ENCODE measurements at regions not wholly inside any gene's neighbourhood (a gene's known extent, or its start where the extent isn't known, plus 50 kb on each side); places are given as distances from the start of the nearest gene placed in this dataset.

DNA sequence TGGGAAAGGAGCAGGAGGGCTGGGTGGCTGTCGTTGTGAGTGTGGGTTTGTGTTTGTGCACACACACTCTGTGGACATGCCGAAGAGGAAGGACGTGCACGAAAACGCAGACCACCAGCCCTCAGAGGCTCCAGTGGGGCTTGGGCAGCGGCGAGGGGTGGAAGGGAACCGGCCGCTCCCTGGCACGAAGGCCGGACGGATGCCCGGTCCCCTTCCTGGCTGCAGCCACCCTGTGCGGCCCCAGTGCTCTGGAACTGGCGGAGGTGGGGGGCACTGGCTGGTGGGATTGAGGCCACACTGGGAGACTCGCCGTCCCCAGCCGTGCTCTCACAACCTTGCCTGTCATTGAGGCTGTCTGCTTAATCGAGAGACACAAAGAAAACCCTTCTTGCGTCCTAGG is 852.6 kb upstream of the SALL3 start:
- DNase-seq: no peak

DNA sequence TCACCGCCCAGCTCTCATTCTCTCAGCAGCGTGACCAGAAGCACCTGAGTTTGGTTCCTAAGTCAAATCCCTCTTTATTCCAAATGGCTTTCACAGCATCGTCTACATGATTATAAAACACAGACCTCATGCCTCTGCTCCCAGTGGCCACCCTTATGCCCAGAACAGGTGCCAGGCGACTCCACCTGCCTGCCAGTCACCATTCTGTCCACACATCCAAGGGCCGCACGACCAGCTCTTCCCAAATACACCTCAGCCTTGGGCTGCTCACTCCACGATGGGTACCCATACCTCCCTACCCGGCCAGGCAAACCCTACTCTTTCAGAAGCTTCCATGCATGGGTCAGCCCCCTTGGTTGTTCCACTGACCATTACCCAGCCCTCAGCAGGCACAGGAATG is 851.6 kb upstream of the SALL3 start:
- DNase-seq: no peak

DNA sequence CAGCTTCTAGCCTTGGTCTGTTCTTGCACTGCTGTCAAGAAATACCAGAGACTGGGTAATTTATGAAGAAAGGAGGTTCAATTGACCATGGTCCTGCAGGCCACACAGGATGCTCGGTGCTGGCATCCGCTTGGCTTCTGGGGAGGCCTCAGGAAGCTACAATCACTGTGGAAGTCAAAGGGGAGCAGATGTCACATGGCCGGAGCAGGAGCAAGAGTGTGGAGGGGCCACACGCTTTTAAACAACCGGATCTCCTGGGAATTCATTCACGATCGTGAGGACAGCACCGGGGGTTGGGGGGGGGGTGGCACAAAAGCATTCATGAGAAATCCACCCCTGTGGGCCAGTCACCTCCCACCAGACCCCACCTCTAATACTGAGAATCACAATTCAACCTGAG is 850.4 kb upstream of the SALL3 start:
- DNase-seq: no peak

DNA sequence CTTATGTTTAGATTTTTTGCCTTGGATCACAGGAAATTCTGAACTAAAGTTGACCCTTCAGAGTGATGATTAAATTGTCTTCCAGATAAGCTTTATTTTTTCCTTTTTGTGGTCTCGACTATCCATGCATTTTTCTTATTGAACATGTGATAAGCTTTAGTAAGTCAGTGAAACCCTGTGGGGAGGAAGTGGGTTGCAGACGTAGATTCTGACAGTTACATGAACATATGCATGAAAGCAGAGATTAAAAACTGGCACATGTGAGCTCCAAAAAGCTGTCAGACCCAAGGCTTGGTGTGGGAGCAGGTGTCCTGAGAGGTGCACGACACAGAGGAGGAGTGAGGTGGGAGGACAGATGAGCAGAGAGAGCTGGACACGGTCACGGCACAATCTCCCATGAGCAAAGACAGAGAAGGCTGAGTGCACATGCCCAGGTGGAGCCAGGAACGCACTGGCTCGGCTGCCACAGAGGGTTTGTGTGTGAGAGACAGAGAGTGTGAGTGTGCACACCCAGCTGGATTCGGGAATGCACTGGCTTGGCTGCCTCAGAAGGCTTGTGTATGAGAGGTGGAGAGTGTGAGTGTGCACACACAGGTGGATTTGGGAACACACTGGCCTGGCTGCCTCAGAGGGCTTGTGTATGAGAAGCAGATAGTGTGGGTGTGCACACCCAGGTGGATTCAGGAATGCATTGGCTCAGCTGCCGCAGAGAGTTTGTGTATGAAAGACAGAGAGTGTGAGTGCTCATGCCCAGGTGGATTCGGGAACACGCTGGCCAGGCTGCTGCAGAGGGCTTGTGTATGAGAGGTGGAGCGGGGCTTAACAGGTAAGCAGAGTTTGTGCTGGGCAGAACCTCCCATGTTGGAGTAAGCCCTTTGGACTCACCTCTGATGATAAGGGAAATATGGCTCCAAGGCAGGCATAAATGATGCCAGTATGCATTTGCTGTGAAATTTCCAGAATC is 849.1 kb upstream of the SALL3 start:
- no peak for DNase-seq

DNA sequence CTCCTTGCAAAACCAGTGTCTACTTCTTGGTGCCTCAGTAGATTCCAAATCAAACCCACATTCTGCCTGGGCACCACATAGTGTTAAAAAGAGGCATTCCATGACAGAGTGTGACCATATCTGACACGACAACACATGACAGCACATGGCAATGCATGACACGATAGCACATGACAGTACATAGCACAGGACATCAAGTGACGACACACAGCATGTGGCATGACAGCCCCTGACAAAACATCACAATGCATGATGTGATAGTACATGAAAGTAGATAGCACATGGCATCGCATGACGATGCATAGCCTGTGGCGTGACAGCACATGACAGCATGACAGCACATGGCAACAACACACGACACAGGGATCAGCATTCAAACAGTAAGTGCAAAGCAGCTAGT is 845.9 kb upstream of the SALL3 start:
- DNase-seq: no peak

DNA sequence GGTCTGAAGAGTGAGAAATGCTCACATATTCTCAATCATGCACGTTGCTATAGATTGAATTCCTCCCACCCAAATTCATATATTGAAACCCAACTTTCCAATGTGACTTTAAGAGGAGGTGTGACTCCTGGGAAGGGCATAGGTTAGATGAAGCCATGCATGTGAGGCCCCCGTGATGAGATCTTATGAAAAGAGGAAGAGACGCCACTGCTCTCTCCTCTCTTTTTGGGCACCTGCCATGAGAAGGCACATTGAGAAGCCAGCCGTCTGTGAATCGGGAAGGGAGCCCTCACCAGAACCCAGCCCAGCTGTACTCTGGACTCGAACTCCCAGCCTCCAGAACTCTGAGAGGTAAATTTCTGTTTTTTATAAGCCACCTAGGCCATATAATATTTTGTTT is 842.6 kb upstream of the SALL3 start:
- DNase-seq: no peak

DNA sequence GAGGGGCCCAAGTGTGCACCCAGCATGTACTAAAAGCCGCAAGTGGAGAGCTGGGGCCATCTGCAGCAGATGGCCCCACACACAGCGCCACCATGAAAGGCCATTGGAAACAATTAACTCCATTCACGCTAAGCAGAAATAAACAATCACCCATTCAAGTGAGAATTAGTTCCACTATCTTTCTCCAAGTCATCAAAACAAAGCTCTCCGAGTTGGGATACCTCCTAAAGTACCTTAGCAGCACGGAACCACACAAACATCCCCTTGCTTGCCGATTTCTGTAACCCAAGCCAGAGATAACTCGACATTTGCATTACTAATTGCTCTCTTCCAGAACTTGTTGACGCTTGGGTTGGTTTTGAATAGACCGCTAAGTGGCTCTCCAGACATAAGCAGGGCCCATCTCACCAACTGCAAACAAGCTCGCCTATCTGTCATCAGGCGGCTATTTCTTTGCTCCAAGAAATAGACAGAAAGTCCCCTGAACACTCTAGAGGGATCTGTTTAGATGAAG is 840.6 kb upstream of the SALL3 start:
- no peak for DNase-seq

DNA sequence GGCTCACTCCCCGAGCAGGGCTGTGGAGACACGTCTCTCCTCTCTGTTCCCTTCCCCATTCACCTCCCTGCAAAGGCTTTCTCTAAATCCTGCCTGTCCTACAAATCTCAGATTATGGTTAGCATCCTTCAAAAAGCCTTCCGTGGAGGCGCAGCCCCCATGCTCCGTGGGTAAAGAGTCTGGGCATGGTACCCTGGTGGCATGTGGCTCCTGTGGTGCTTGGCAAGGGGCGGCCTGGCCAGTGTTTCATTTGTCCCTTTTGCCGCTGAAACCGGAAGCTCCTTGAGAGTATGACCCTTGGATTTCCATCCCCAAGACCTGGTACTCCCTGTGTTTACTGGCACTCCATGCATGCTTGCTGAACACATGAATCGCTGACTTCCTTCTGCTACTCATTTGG is 839.3 kb upstream of the SALL3 start:
- DNase-seq: no peak

DNA sequence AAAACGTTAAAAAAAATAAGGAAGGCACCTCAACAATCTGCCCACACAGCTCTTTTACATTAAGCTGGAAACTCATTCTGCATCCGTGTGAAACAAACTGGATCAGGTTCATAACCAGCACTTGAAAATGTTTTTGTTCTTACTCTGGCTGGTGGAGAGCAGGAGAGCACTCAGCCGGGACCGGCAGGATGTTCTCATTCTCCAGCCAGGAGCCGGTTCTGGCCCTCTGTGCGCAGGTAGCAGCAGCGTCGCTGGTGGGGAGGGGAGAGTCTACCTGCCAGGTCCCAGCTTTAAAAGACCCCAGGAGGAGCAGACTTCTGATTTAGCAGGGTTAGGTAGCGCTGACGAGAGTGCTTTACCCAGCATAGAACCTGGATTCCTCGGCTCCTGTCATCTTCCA is 834.9 kb upstream of the SALL3 start:
- no peak for DNase-seq

DNA sequence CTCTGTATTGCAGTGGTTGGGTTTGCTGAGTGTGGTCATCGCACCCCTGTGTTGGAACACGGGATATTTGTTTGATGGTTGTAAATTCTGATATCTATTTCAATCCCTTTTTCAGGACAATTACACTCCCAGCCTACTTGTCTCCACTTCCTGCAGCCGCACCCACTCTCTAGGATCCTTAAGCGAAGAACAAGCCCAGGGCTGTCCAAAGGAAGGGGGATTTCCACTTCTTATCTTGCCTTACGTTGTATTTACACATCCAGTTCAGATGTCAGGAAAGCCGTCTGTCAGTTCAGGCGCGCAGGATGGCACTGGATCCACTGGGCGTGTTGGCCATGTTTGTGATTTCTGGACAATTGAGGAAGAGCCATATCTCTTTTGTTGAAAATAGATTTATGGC is 834.5 kb upstream of the SALL3 start:
- DNase-seq: no peak

DNA sequence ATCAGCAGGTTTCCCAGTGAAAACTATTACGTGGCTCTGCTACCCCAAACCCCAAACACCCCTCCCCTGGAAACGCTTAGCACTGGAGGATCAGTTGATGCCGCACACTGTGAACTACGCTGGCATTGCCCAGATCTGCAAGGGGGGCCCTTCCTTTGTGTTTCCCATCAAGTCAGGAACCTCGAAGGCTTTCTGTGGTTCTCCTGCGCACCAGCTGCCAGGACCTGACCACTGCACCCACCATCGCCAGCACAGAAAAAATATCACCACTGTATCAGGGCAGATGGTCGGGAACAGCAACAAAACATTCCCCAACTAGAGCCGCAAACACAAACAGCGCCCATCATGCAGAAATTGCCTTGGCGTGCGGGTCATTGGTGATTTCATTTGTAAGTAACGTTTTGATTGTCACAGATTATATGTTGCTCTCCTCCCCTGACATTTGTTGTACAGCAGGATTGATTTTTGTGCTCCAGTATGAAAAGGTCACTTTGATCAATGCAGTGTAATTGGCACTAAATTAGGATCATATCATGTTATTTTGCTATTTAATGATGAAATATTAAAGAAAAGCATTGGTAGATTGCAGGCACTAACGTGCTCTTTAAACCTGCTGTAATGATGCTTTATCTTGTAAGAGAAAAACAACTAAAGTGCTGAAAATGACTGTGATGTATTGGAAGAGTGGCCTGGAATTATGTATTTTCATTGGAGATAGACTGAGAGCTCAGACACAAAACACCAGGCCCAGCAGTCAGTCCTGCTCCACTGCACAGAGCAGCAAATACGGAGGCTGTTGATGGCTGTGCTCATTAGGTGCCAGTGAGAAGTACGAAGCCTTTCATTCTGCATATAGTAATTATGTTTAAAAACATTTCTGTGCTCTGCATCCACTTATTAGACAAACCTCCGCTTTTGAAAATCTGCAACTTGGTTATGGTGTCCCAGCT is 833.2 kb upstream of the SALL3 start:
- DNase-seq: no peak

DNA sequence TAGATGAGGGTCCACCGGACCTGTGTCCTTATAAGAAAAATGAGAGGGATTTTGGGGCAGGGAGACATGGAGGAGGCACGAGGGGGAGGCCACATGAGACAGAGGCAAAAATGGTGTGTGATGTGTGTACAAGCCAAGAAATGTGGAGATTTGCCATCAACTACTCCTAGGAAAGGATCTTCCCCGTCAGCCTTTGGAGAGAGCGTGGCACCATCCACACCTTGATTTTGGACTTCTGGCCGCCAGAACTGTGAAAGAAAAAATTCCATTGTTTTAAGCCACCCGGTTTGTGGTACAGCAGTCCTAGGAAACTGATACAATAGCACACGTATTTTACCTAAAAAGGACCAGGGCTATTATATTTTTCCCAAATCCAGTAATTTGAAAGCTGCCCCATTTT is 829.0 kb upstream of the SALL3 start:
- no peak for DNase-seq

DNA sequence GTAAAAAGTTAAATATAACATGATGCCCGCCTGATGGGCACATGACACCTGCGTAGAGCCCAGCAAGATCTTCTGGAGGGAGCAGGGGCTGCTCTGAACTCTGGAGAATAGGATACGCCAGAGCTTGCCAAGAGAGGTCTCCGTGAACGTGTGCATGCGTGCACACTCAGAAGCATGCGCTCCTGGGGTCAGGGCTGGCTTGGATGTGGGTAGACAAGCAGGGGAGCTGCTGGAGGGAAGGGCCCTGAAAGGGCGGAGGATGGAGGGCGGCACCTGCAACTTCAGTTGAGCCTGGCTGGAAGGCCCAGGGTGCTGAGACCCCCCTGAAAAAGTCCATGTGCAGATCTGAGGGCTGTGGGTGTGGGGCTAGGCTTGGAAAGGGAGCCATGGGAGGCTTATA is 828.4 kb upstream of the SALL3 start:
- no peak for DNase-seq

DNA sequence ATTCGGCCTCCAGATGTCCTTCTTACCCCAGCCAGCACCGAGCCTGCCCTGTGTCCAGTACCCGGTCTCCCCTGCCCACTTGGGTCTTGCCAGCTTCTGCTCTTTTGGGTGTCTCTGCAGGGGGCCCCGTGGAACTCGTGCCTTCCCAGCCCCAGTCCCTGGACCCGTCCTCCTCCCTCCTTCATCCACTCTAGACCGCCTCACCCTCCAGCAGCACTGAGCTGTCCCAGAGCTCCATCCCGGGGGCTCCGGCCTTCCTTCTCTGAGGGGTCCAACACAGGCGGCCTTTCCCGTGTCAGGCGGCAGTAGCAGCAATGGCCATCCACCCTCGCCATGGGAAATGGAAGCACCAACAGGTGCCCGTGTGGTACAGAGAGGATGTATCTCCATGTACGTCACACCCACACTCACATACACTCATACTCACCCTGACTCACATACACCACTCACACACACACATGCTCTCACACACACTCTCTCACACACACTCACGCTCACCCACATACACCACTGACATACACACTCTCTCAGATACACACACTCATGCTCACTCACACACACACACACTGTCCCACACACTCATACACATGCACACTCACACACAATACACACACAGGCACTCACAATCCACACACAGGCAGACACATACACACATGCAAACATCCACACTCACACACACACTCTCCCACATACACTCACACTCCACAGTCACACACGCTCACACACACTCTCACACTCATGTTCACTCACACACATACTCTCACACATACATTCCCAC is 827.5 kb upstream of the SALL3 start:
- no peak for DNase-seq

DNA sequence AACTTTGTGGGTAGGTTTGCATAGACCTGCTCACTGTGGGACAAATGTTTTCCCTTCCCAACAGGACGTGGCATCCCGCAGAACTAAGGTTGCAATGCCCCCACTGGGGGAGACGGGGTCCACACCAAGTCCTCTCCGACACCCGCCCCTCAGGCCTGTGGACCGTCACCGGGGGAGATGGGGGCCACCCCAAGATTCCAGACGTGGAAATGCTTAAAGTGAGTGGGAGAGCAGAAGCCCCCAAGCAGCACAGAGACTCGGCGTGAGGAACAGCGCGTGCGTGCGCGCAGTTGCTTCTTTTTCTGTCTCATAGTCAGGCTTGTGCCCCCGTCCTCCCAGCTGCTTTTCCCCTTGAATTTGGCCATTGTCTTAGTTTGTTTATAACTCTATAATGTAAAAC is 826.3 kb upstream of the SALL3 start:
- DNase-seq: no peak

DNA sequence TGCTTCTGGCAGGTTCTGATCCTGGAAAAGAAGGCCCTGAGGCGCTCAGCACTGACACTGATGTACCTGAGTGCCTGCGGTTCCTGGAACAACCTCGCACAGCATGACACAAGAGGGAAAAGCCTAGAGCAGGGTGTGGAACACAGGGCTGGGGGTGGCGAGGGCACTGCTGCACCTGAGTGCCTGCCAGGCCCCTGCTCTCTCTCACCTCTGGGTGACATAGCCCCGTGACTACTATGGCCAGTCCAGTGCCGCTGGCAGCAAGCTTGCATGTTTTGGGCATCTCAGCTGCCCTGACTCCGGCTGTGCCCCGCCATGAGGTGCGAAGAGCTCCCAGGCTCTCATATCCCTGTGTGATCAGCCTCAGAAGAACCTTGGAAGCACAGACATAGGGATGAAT is 825.2 kb upstream of the SALL3 start:
- DNase-seq: no peak

DNA sequence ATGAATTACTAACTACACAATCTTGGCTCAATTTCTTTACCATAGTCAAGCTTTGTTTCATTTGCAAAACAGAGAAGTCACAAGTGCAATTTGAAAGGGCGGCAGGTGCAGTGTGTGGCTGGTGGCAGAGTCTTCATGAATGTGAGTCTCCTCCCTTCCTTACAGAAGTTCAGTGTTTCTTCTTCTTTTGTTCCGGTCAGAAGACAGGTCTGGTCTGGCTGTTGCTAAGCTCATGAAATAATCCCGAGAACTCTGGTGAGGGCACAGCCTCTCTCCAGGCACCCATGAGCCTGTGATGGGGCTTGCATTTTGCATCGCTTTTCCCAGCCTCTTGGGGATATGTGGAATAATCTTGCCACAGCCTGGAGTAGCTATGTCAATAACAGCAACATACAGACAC is 824.8 kb upstream of the SALL3 start:
- no peak for DNase-seq

DNA sequence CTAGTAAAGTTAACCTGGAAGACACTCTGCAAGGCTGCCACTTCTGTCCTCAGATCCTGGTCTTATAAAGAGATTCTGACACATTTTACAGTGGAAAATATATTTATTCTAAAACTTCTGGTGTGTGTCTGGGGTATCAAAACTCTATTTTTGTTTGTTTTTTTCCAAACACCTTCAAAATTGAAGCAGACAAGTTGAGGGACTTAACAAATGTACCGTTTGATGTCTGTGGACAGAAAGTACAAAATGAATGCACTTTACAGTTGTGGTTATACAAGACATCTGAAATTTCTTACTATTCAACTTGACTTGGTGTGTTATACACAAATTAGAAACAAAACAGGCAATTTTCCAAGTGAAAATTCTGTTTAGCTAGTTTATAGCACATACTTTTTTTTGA is 823.2 kb upstream of the SALL3 start:
- DNase-seq: no peak

DNA sequence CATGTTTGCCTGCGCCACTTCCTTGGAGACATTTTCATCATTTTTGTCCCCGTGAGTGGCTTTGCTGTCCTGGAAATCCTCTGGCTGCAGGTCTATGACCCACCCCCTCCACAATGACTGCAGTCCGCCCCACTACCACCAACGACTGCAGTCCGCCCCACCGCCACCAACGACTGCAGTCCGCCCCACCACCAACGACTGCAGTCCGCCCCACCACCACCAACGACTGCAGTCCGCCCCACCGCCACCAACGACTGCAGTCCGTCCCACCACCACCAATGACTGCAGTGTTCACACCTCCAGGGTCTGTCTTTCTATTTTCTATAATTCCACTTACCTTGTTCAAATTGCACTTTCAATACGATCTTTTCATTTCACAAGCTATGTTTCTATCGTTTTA is 820.7 kb upstream of the SALL3 start:
- no peak for DNase-seq

DNA sequence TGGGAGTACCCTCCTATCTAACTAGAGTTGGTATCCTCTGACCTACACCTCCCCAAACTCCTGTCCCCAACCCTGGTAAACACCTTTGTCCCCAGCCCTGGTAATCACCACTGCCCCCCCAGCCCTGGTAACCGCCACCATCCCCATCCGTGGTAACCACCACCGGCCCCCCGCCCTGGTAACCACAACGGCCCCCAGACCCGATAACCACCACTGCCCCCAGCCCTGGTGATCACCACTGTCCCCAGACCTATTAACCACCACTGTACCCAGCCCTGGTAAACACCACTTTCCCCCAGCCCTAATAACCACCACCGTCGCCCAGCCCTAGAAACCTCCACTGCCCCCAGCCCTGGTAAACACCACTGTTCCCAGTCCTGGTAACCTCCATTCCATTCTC is 820.2 kb upstream of the SALL3 start:
- no peak for DNase-seq

DNA sequence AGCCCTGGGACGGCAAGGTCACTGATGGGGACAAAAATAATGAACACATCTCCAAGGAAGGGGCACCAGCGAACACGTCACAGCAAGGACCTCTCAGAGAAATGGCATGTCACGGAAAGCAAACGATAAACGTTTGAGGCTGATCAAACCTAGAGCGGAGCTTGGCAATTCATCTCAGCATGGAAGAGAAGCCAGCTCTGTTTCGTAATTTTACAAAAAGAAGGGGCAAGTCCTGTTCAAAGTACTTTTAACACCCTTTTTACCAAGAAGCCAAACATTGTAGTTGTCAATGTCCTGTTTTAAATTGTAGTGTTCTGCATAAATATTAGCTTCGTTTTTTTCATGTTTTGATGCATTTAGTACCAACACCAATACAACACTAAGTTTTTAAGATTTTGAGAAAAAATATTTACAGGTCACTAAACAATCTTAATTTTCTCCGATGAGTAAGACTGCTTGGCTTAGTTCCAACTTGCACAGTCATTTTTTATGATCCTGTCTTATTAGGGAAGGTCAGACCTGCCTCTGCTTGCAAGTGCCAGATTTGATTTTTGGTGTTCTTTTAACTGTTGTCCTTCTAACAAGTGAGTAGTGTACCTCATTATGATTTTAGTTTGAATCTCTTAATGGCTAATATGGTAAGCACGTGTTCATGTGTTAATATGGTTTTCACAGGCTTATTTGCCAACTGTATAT is 818.5 kb upstream of the SALL3 start:
- DNase-seq: no peak

DNA sequence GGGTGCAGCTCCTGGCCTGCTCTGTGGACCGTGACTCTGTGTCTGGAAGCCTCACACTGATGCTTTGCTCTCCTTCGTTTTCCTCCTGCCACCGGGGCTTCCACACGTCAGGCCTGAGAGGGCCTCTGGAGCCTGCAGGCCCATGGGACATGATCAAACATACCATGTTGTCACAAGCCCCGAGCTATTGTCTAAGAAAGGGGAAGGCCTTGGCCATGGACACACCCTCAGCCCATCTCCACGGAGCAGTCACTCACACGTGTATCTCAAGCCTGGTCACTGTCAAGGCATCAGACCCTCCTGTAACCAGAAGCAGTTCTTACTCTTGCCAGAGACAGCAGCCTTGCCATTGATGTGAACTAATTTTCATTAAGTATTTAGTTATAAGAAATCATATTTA is 814.1 kb upstream of the SALL3 start:
- DNase-seq: no peak
